H9 (cell line): ENCODE measurements at regions not wholly inside any gene's neighbourhood (a gene's known extent, or its start where the extent isn't known, plus 50 kb on each side); places are given as distances from the start of the nearest gene placed in this dataset.

Experiments used
- DNase-seq: peaks from one replicate; pipeline ENCODE4 v3.0.0-alpha.2; 2017
- H2AFZ ChIP-seq: one replicate; pipeline ENCODE4 v1.6.1; 2013; ENCODE audit warnings: mild to moderate bottlenecking, low read length, control low read depth, moderate library complexity
- H2AK5ac ChIP-seq: 2 replicates; pipeline ENCODE4 v1.6.1; 2013; ENCODE audit warnings: low read length, control low read depth, mixed read lengths; ENCODE audit not compliant: insufficient read length
- H2BK120ac ChIP-seq: one replicate; pipeline ENCODE4 v1.6.1; 2013; ENCODE audit warnings: low read depth, mild to moderate bottlenecking, low read length, control low read depth, inconsistent platforms; ENCODE audit not compliant: poor library complexity, severe bottlenecking
- H2BK12ac ChIP-seq: 2 replicates; pipeline ENCODE4 v1.6.1; 2013; ENCODE audit warnings: low read length, control low read depth, mixed read lengths, low read depth; ENCODE audit not compliant: insufficient read length
- H2BK15ac ChIP-seq: 2 replicates; pipeline ENCODE4 v1.6.1; 2013; ENCODE audit warnings: low read depth, low read length, control low read depth
- H2BK20ac ChIP-seq: one replicate; pipeline ENCODE4 v1.6.1; 2013; ENCODE audit warnings: low read depth, mild to moderate bottlenecking, low read length, control low read depth, inconsistent platforms; ENCODE audit not compliant: poor library complexity, severe bottlenecking
- H2BK5ac ChIP-seq: 2 replicates; pipeline ENCODE4 v1.6.1; 2013; ENCODE audit warnings: low read length, control low read depth, mixed read lengths; ENCODE audit not compliant: insufficient read length
- H3K14ac ChIP-seq: 2 replicates; pipeline ENCODE4 v1.6.1; 2013; ENCODE audit warnings: low read length, control low read depth; ENCODE audit not compliant: insufficient read depth
- H3K18ac ChIP-seq: 2 replicates; pipeline ENCODE4 v1.6.1; 2013; ENCODE audit warnings: low read depth, mild to moderate bottlenecking, mixed read lengths, low read length, control low read depth; ENCODE audit not compliant: insufficient read length
- H3K23ac ChIP-seq: 2 replicates; pipeline ENCODE4 v1.6.1; 2013; ENCODE audit warnings: low read length, control low read depth, mixed read lengths, low read depth; ENCODE audit not compliant: insufficient read length
- H3K23me2 ChIP-seq: 2 replicates; pipeline ENCODE4 v1.6.1; 2013; ENCODE audit warnings: low read depth, mild to moderate bottlenecking, mixed read lengths, low read length, control low read depth; ENCODE audit not compliant: insufficient read length, poor library complexity, severe bottlenecking
- H3K27ac ChIP-seq: 2 replicates; pipeline ENCODE4 v1.5.1; 2013; ENCODE audit warnings: low read length, control low read depth, mixed read lengths, low read depth; ENCODE audit not compliant: insufficient read length
- H3K27me3 ChIP-seq: 2 replicates; pipeline ENCODE4 v1.6.1; 2013; ENCODE audit warnings: low read length, control low read depth, inconsistent platforms; ENCODE audit not compliant: insufficient read depth
- H3K4ac ChIP-seq: 2 replicates; pipeline ENCODE4 v1.6.1; 2013; ENCODE audit warnings: low read depth, mild to moderate bottlenecking, control low read depth, inconsistent platforms, low read length, moderate library complexity
- H3K4me1 ChIP-seq: 2 replicates; pipeline ENCODE4 v1.6.1; 2013; ENCODE audit warnings: low read length, control low read depth, inconsistent platforms; ENCODE audit not compliant: insufficient read depth
- H3K4me2 ChIP-seq: 2 replicates; pipeline ENCODE4 v1.6.1; 2013; ENCODE audit warnings: low read length, control low read depth, mixed read lengths; ENCODE audit not compliant: insufficient read length, insufficient read depth
- H3K56ac ChIP-seq: 2 replicates; pipeline ENCODE4 v1.6.1; 2013; ENCODE audit warnings: low read depth, mild to moderate bottlenecking, mixed read lengths, low read length, control low read depth; ENCODE audit not compliant: insufficient read length
- H3K79me1 ChIP-seq: 2 replicates; pipeline ENCODE4 v1.6.1; 2013; ENCODE audit warnings: low read depth, mild to moderate bottlenecking, moderate library complexity, low read length, control low read depth, inconsistent platforms; ENCODE audit not compliant: insufficient read depth, poor library complexity, severe bottlenecking
- H3K79me2 ChIP-seq: 2 replicates; pipeline ENCODE4 v1.6.1; 2013; ENCODE audit warnings: low read length, control low read depth, inconsistent platforms; ENCODE audit not compliant: insufficient read depth
- H3K9ac ChIP-seq: 2 replicates; pipeline ENCODE4 v1.6.1; 2013; ENCODE audit warnings: low read length, control low read depth, mixed read lengths; ENCODE audit not compliant: insufficient read length; ENCODE audit errors: extremely low read depth
- H3K9me3 ChIP-seq: one replicate; pipeline ENCODE4 v1.6.1; 2013; ENCODE audit warnings: low read depth, low read length, inconsistent platforms; ENCODE audit not compliant: control insufficient read depth
- H3T11ph ChIP-seq: one replicate; pipeline ENCODE4 v1.6.1; 2013; ENCODE audit warnings: mild to moderate bottlenecking, low read length, control low read depth, inconsistent platforms
- H4K20me1 ChIP-seq: one replicate; pipeline ENCODE4 v1.6.1; 2013; ENCODE audit not compliant: control insufficient read depth, insufficient read length, insufficient read depth
- H4K5ac ChIP-seq: 2 replicates; pipeline ENCODE4 v1.6.1; 2013; ENCODE audit warnings: low read depth, mild to moderate bottlenecking, mixed read lengths, low read length, control low read depth; ENCODE audit not compliant: insufficient read length
- H4K8ac ChIP-seq: replicated peaks from 2 replicates; pipeline ENCODE4 v1.6.1; 2013; ENCODE audit warnings: low read length, control low read depth, mixed read lengths, low read depth; ENCODE audit not compliant: insufficient read length
- H4K91ac ChIP-seq: 2 replicates; pipeline ENCODE4 v1.6.1; 2013; ENCODE audit warnings: low read depth, mild to moderate bottlenecking, moderate library complexity, mixed read lengths, low read length, control low read depth; ENCODE audit not compliant: insufficient read length
- H3K27ac Mint-ChIP-seq, 3 experiments: 2 replicates in 2 of 3; 3 replicates in 1 of 3; pipeline ENCODE4 v1.8.0; 2020 to 2021; ENCODE audit warnings: mixed read lengths in 3 of 3, mild to moderate bottlenecking in 1 of 3, moderate library complexity in 1 of 3
- H3K27me3 Mint-ChIP-seq: 2 replicates; pipeline ENCODE4 v1.8.0; 2021; ENCODE audit warnings: low read depth, mild to moderate bottlenecking, moderate library complexity, mixed read lengths
- H3K36me3 Mint-ChIP-seq, 3 experiments: 2 replicates in 2 of 3; 3 replicates in 1 of 3; pipeline ENCODE4 v1.8.0; 2020 to 2021; ENCODE audit warnings: low read depth in 3 of 3, mixed read lengths in 3 of 3; ENCODE audit not compliant: insufficient read depth in 1 of 3
- H3K4me1 Mint-ChIP-seq, 2 experiments: 2 replicates each; pipeline ENCODE4 v1.8.0; 2020; ENCODE audit warnings: mixed read lengths in 2 of 2
- H3K4me3 Mint-ChIP-seq, 2 experiments: 2 replicates in 1 of 2; 3 replicates in 1 of 2; pipeline ENCODE4 v1.8.0; 2020 to 2021; ENCODE audit warnings: mild to moderate bottlenecking in 2 of 2, mixed read lengths in 2 of 2, moderate library complexity in 1 of 2
- H3K9me3 Mint-ChIP-seq, 2 experiments: 2 replicates in 1 of 2; 3 replicates in 1 of 2; pipeline ENCODE4 v1.8.0; 2020; ENCODE audit warnings: mild to moderate bottlenecking in 2 of 2, mixed read lengths in 2 of 2, moderate library complexity in 1 of 2
- WGBS: extraction: QIAGEN DNeasy Blood & Tissue Kit; methylation state at CpG from one replicate; pipeline ENCODE4 v1.1.7; 2013; ENCODE audit warnings: missing lambda C conversion rate, low lambda C conversion rate, mixed read lengths; ENCODE audit not compliant: insufficient read length; ENCODE audit errors: extremely low coverage; 5-methylcytosine and 5-hydroxymethylcytosine counted together
- TF ChIP-seq, protein P1 (sequence below): fragments of 200-600 bp; sonication (generic); conservative IDR thresholded peaks from 3 replicates; pipeline ENCODE4 v1.8.0; 2021; ENCODE audit warnings: antibody characterized with exemption, mild to moderate bottlenecking

DNA sequence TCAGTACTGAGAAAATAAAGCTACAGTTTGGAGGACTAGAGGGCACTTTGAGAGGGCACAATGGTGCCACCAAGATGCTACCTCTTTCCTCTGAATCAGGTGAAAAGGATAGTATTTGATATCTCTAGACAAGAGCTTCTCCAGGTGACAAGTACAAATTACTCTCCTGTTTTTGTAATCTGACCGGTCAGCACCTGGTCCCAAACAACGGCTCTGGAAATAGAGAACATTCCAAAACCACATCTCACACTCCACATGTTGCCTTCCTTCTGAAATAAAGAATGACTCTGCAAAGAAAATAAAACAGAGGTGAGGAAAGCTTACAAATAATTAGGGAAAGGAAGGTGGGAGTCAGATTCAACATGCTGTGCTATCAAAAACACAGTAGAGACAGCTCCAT, 51.3 kb upstream of the CITED2 start:
- no peaks in the 10 kb centered on the region for H3K9me3 Mint-ChIP-seq
- no peak overlapping the region for H3K27ac Mint-ChIP-seq

More for the DNA sequence above, 51.3 kb upstream of the CITED2 start:
- Histone ChIP-seq H3K23ac (no peak overlapping the region), H3K14ac (no peak overlapping the region), H3K56ac (no peak overlapping the region), H4K5ac (no peak overlapping the region), H2BK120ac (no peak overlapping the region), H3K23me2 (no peaks in the 10 kb centered on the region), H3K4ac (no peak overlapping the region), H3K9me3 (no peaks in the 10 kb centered on the region), H2BK5ac (no peak overlapping the region), H2BK12ac (no peak overlapping the region), H2BK15ac (no peak overlapping the region), H3K9ac (no peak overlapping the region), H4K91ac (no peak overlapping the region), H3K4me2 (no peak overlapping the region), H3K79me2 (no peaks in the 10 kb centered on the region), H3K4me1 (no peaks in the 10 kb centered on the region), H2AK5ac (no peak overlapping the region), H3K79me1 (no peaks in the 10 kb centered on the region), H3K18ac (no peak overlapping the region), H3T11ph (no peak overlapping the region), H3K27ac (no peak overlapping the region), H2BK20ac (no peak overlapping the region), H2AFZ (no peak overlapping the region), H3K27me3 (no peaks in the 10 kb centered on the region), H4K8ac (no peak overlapping the region), H4K20me1 (no peaks in the 10 kb centered on the region)
- no peaks in the 10 kb centered on the region for H3K27me3 Mint-ChIP-seq
- no CpG with 5 or more reads among the region's 2 CpGs for WGBS
- H3K4me1 Mint-ChIP-seq: peaks cover 13 to 15% of the 10 kb centered on the region in 2 experiments
- no peak overlapping the region for H3K4me3 Mint-ChIP-seq
- TF ChIP-seq, protein P1, sequence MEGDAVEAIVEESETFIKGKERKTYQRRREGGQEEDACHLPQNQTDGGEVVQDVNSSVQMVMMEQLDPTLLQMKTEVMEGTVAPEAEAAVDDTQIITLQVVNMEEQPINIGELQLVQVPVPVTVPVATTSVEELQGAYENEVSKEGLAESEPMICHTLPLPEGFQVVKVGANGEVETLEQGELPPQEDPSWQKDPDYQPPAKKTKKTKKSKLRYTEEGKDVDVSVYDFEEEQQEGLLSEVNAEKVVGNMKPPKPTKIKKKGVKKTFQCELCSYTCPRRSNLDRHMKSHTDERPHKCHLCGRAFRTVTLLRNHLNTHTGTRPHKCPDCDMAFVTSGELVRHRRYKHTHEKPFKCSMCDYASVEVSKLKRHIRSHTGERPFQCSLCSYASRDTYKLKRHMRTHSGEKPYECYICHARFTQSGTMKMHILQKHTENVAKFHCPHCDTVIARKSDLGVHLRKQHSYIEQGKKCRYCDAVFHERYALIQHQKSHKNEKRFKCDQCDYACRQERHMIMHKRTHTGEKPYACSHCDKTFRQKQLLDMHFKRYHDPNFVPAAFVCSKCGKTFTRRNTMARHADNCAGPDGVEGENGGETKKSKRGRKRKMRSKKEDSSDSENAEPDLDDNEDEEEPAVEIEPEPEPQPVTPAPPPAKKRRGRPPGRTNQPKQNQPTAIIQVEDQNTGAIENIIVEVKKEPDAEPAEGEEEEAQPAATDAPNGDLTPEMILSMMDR: no peak
- no peaks in the 10 kb centered on the region; a peak in 1 of 7 replicates for H3K36me3 Mint-ChIP-seq
- DNase-seq: no peak
